Stimulated activated naive CD8-positive, alpha-beta T cell treated with anti-CD3 and anti-CD28 coated beads, Interleukin-15, Interleukin-2, amounts not matched to agents 100 ng/mL and 50 ng/mL, for 24 hours (primary cell): ENCODE measurements at regions not wholly inside any gene's neighbourhood (a gene's known extent, or its start where the extent isn't known, plus 50 kb on each side); places are given as distances from the start of the nearest gene placed in this dataset.

ENCODE experiments used
- H3K27ac Mint-ChIP-seq: one replicate; pipeline ENCODE4 v1.8.0; 2021; ENCODE audit warnings: mild to moderate bottlenecking, mixed read lengths
- H3K27me3 Mint-ChIP-seq: one replicate; pipeline ENCODE4 v1.8.0; 2021; ENCODE audit warnings: mixed read lengths
- H3K36me3 Mint-ChIP-seq: one replicate; pipeline ENCODE4 v1.8.0; 2021; ENCODE audit warnings: low read depth, mixed read lengths
- H3K4me1 Mint-ChIP-seq: one replicate; pipeline ENCODE4 v1.8.0; 2021; ENCODE audit warnings: low read depth, mixed read lengths
- H3K4me3 Mint-ChIP-seq: one replicate; pipeline ENCODE4 v1.8.0; 2021; ENCODE audit warnings: mild to moderate bottlenecking, mixed read lengths
- H3K9me3 Mint-ChIP-seq: one replicate; pipeline ENCODE4 v1.8.0; 2021; ENCODE audit warnings: mixed read lengths

DNA sequence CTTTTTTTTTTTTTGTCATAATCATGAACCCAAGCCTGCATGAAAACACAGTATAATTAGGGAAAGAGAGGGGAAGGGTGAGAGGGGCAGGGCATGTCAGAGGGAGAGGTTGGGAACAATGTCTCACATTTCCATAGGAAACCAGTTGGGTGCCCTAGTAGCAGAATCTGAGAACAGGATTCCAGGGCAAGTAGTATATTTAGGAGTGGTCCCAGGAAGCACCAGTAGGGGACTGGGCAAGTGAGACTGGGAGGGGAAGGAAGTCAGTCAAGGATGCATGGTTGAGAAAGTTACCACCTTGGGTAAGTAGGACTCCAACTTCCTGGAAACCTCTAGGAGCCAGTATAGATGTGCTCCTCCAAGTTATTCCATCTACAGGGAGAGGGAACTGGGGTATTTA, 88.6 kb upstream of the MAFB start:
- Mint-ChIP-seq H3K4me3 (no peak overlapping the region), H3K9me3 (no peaks in the 10 kb centered on the region), H3K4me1 (no peaks in the 10 kb centered on the region), H3K27ac (no peak overlapping the region), H3K27me3 (no peaks in the 10 kb centered on the region), H3K36me3 (no peaks in the 10 kb centered on the region)

DNA sequence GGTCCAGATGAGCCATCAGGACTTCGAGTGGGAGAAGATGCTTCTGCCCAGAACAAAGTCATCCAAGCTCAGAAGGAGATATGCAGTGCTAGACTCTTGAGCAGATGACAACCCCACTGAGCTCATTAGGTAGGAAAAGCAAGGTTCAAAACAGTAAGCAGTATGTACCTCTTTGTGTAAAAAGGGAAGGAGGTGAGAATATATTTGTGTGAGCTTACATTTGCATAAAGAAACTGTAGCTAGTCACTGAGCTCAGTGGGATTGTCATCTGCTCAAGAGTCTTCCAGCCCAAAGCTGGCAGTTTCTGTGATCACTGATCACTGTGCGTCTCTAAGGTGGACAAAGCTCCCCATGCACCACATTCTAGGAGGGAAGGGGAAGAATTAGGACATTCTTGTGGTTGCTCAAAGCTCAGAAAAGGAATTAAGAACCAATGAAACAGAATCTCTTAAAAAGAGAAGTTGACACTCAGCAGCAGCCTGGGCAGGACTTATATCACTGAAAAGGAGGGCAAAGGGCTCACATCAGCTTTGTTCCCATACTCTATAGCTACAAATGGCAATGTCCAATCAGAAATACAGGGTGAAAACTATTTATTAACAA, 90.0 kb upstream of the MAFB start:
- H3K4me1 Mint-ChIP-seq: no peaks in the 10 kb centered on the region
- H3K36me3 Mint-ChIP-seq: no peaks in the 10 kb centered on the region
- no peak overlapping the region for H3K27ac Mint-ChIP-seq
- H3K9me3 Mint-ChIP-seq: no peaks in the 10 kb centered on the region
- H3K4me3 Mint-ChIP-seq: no peak overlapping the region
- no peaks in the 10 kb centered on the region for H3K27me3 Mint-ChIP-seq

DNA sequence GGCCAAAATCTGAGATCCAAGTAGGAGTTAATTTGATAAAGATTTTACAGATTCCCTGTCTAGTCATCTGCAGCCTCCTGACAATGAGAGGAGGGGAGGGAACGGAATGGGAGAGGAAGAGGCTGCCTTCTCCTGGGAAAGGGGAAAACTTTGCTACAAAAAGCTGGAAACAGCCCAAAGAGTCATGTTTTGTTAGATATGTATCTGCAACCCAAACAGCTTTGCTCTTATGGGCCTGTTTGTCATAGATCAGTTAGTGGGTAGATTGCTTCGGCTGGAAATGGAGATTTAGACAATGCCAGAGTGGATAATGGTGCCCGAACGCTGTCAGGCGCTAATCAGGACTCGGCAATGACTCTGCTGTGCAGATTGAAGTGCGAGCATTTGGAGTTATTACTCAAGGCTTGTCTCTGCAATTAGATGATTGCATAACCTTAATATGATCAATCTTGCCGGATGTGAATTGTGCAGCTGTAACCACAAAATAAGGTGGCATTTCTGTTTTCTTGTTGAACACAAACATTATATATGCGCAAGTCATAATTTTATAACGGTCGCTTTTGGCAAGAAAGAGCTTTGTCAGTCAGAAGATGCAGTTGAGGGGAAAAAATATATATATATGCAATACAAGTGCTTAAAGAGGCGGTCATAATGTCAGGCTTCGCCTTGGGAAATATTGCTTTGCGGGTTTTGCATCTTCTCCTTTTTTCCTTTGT, 92.4 kb upstream of the MAFB start:
- no peak overlapping the region for H3K27ac Mint-ChIP-seq
- H3K36me3 Mint-ChIP-seq: no peaks in the 10 kb centered on the region
- H3K4me1 Mint-ChIP-seq: no peaks in the 10 kb centered on the region
- no peak overlapping the region for H3K4me3 Mint-ChIP-seq
- no peaks in the 10 kb centered on the region for H3K27me3 Mint-ChIP-seq
- H3K9me3 Mint-ChIP-seq: no peaks in the 10 kb centered on the region

DNA sequence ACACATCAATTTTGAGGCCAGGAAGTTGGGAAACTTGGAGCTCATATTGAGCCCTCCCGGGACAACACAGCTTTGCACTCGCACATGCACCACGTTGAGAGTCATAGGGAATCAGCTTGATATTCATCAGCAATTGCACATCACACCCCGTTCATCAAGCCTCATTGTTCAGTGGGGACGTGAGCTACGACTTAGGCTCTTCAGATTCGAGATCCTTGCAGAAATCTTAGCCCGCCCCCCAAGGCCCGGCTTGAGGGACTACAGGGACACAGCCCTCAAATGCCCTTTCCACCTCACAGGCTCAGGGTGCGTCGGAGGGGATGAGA, 93.0 kb upstream of the MAFB start:
- Mint-ChIP-seq H3K27ac (no peak overlapping the region), H3K4me1 (no peaks in the 10 kb centered on the region), H3K4me3 (no peak overlapping the region), H3K27me3 (no peaks in the 10 kb centered on the region), H3K9me3 (no peaks in the 10 kb centered on the region), H3K36me3 (no peaks in the 10 kb centered on the region)

DNA sequence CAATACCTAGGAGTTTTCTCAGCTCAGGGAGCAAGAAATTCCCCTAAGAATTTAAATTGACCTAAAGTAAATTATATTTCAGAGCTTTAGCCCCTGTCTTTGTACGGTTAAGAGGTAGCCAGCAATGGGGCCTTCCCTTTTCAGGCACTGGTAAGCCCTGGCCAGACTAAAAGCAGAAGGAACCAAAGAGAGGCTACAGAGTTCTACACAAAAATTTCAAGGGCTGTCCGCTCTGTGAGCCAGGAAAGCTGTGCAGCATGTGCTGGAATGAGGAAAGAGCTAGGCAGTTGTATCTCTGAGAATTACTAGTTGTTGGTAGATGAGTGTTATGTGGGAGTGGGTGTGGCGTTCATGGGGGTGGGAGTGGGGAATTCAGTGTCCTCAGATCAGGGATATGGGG, 96.3 kb upstream of the MAFB start:
- Mint-ChIP-seq H3K4me3 (no peak overlapping the region), H3K27ac (no peak overlapping the region), H3K36me3 (no peaks in the 10 kb centered on the region), H3K27me3 (peaks cover 5% of the 10 kb centered on the region), H3K4me1 (no peaks in the 10 kb centered on the region), H3K9me3 (peaks cover 4% of the 10 kb centered on the region)

DNA sequence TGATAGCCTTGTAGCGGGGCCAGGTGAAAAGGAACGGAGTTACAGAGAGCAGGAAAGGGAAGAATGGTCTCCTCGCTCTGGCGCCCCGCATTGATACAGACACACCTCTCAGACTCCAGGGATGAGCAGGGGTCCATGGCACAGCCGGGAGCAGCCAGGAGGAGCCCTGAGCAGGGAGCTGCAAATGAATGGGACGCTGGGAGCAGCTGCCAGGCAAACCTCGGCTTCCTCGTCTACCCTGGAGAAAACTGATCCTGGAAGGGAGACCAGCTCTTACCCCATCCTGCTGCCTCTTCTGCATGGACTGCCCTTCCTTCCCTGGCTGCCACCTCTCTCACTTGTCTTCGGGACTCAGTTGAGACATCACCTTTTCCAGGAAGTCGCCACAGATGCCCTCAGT, 97.3 kb upstream of the MAFB start:
- H3K27ac Mint-ChIP-seq: no peak overlapping the region
- no peaks in the 10 kb centered on the region for H3K4me1 Mint-ChIP-seq
- H3K4me3 Mint-ChIP-seq: no peak overlapping the region
- peaks cover 5% of the 10 kb centered on the region for H3K27me3 Mint-ChIP-seq
- H3K9me3 Mint-ChIP-seq: peaks cover 4% of the 10 kb centered on the region
- H3K36me3 Mint-ChIP-seq: no peaks in the 10 kb centered on the region

DNA sequence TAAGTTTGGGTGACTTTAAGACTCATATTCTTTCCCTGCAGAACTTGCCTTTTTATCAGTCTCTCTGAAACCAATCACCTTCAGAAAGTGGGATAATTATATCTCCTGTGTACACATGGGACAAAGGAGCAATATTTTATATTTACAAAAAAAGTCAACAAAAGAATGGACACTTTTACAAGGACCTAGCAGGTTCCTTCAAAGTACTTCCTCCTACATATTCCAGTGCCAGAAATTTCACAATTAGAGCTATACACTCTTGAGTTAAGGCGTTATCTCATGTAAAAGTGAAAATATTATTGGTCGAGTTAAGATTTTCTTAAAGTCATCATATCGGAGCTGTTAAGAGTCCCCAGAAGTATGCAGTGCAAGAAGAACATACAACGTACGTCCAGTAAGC, 98.9 kb upstream of the MAFB start:
- H3K4me3 Mint-ChIP-seq: no peak overlapping the region
- H3K9me3 Mint-ChIP-seq: peaks cover 4% of the 10 kb centered on the region

DNA sequence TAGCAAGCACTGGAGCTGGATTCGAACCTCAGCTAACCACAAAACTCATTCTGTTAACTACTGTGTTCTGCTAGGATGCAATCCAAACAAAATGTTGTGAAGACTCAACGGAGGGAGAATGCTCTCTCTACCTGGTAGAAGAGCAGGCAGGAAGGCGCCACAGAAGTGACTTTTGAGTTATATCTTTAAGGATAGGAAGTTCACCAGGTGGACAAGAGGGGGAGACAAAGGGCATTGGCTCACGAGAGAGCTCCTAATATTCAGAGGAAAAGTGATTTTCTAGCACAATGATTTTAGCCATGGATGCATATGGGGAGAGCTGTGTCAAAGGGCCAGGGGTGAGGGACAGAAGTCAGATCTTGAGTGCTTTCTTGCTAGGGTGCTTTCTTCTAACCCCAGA, 108.4 kb upstream of the MAFB start:
- peaks cover 13% of the 10 kb centered on the region for H3K27me3 Mint-ChIP-seq
- H3K4me3 Mint-ChIP-seq: no peak overlapping the region
- no peaks in the 10 kb centered on the region for H3K9me3 Mint-ChIP-seq
- H3K36me3 Mint-ChIP-seq: no peaks in the 10 kb centered on the region
- H3K27ac Mint-ChIP-seq: no peak overlapping the region
- H3K4me1 Mint-ChIP-seq: no peaks in the 10 kb centered on the region

More for the DNA sequence above, 98.9 kb upstream of the MAFB start:
- H3K27me3 Mint-ChIP-seq: peaks cover 5% of the 10 kb centered on the region
- H3K36me3 Mint-ChIP-seq: no peaks in the 10 kb centered on the region
- H3K4me1 Mint-ChIP-seq: no peaks in the 10 kb centered on the region
- H3K27ac Mint-ChIP-seq: no peak overlapping the region

DNA sequence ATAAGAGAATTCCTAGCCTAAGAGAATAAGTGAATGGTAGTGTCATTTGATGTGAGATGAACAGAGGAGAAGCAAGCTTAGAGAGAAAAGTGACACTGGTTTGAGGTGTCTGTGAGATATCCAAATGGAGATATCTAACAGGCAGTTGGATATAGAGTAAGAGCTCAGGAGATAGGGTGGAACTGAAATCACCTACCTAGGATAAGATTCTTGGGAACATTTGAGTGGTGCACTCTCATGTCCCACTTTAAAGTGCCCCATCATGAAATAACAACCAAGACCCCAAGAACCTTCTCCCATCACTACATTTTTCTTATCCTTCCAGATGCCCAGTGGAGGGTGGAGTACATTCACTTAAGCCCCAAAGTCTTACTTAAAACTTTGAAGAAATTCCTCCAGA, 109.0 kb upstream of the MAFB start:
- H3K4me3 Mint-ChIP-seq: no peak overlapping the region
- peaks cover 16% of the 10 kb centered on the region for H3K27me3 Mint-ChIP-seq
- H3K27ac Mint-ChIP-seq: no peak overlapping the region
- H3K4me1 Mint-ChIP-seq: no peaks in the 10 kb centered on the region
- H3K9me3 Mint-ChIP-seq: no peaks in the 10 kb centered on the region
- H3K36me3 Mint-ChIP-seq: no peaks in the 10 kb centered on the region

DNA sequence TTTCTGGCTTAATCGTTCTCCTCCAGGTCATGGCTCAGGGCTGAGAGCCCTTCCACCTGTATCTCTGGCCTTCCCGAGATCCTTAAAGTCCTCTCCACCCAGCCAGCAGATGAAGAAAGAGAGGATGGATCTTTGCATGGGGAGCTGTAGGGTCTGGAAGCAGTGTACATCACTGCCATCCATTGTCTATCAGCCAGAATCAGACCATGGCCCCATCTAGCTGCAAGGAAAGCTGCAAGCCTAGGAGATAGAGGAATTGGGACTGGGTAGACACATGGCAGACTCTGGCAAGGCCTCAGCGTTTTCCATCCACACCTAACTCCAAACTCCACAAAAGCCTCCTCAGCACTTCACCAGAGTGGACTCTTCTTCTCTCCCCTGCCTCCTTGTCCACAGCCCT, 113.8 kb upstream of the MAFB start:
- Mint-ChIP-seq H3K4me1 (no peaks in the 10 kb centered on the region), H3K27ac (no peak overlapping the region), H3K4me3 (no peak overlapping the region)

DNA sequence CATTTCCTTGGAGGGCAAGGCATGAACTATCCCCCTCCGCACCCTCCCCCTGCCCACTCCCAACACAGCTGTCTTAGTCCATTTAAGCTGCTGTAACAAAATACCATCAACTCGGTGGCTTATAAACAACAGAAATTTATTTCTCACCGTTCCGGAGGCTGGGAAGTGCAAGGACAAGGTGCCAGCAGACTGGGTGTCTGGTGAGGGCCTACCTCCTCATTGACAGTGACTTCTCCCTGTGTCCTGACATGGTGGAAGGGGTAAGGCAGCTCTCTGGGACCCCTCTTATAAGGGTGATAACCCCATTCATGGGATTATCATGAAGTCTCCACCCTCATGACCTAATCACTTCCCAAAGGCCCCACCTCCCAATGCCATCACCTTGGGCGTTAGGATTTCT, 114.3 kb upstream of the MAFB start:
- Mint-ChIP-seq H3K36me3 (no peaks in the 10 kb centered on the region), H3K4me3 (no peak overlapping the region), H3K27ac (no peak overlapping the region), H3K27me3 (peaks cover 7% of the 10 kb centered on the region), H3K9me3 (no peaks in the 10 kb centered on the region), H3K4me1 (no peaks in the 10 kb centered on the region)

More for the DNA sequence above, 113.8 kb upstream of the MAFB start:
- no peaks in the 10 kb centered on the region for H3K36me3 Mint-ChIP-seq
- H3K27me3 Mint-ChIP-seq: peaks cover 7% of the 10 kb centered on the region
- H3K9me3 Mint-ChIP-seq: no peaks in the 10 kb centered on the region

DNA sequence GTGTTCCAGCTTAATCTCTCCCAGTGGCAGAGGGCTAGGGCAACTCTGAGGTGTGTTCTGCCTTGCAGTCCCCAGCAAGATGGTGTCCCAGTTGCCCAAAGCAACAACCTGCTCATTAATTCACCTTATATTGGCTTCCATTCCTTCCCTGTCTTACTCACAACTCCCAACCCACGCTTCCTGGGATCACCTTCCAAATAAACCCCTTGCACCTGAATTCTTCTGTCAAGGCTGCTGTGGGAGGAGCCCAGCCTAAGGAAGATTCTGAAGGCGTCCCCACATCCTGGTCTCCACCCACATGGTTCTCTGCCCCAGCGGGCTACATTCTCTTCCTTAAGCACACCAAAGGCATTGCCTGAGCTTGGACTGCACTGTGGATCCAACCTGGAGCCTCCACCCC, 116.6 kb upstream of the MAFB start:
- Mint-ChIP-seq H3K27ac (no peak overlapping the region), H3K4me3 (no peak overlapping the region), H3K27me3 (peaks cover 7% of the 10 kb centered on the region), H3K9me3 (no peaks in the 10 kb centered on the region), H3K4me1 (no peaks in the 10 kb centered on the region), H3K36me3 (no peaks in the 10 kb centered on the region)

DNA sequence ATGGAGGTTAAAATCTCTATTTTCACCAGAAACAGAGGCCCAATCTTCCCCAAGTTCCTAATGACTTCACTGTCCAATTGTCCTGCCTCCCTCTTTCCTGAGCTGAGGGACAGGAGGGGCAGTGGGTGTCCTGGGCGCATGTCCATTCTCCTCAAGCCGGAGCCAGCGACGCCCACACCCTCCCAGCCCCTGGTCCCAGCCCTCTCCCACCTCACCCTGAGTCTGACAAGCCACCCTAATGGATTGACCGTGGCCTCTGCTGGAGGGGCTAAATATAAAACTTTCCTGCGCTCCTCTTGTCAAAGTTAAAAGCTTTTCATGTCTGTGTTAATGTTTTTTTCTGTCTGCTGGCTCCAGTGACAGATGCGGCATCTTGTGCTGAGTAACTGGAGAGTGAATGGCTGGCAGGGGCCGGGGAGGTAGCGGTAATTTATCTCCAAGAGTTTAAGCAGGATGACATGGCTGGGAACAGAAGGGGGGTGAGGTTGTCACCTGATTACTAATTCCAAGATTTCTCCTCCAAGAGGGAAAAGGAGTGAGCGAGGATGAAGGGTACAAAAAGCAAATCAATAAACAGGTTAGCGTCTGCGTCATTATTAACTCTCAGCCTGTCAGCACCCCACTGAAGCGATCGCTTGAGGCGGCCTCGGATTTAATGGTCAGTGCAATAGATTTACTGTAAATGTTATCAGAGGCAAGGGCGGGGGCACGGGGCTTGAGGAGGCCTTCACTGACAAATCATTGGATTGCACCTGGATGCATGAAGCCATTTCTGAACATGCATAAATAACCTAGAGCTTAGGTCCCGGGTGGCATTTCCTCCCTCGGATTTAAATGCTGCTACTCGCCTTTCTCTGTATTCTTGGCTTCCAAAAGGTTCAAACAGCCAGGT, 118.1 kb upstream of the MAFB start:
- Mint-ChIP-seq H3K9me3 (no peaks in the 10 kb centered on the region), H3K36me3 (no peaks in the 10 kb centered on the region), H3K4me1 (no peaks in the 10 kb centered on the region), H3K27me3 (peaks cover 7% of the 10 kb centered on the region), H3K27ac (no peak overlapping the region), H3K4me3 (no peak overlapping the region)

DNA sequence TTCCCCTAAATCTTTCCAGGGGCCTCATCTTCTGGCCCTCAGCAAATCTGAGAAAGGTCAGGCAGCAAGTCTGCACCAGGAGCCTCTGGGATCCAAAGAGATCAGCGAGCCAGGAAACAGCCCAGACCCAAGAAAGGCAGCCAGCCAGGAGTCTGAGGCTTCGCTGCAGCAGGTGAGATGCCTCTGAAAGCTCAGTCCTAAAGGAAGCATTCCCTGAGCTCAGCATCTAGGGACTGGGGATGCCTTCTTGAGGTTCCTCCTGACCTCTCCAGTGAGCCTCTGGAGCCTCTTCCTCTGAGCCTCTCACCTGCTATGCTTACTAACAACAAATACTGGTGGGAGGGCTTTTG, 118.8 kb upstream of the MAFB start:
- no peaks in the 10 kb centered on the region for H3K4me1 Mint-ChIP-seq

DNA sequence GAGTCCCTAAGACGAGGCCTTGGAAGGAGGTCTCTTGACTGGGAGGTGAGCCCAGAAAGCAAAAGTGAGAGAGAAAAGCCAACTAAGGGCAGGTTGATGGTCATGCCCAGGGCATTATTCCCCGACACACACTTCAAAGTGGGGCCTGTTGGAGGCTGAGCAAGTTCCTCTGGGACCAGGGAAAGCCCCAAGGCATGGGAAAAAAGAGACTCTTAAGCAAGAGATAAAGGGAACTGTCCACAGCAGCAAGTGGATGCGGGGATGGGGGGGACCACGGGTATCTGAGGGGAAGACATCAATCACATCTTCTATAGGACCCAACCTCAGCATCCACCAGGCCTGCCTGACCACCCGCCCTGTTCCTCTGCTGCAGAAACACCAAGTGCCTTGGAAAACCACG, 119.9 kb upstream of the MAFB start:
- H3K4me3 Mint-ChIP-seq: no peak overlapping the region
- no peaks in the 10 kb centered on the region for H3K9me3 Mint-ChIP-seq
- peaks cover 4% of the 10 kb centered on the region for H3K27me3 Mint-ChIP-seq
- no peaks in the 10 kb centered on the region for H3K4me1 Mint-ChIP-seq
- no peaks in the 10 kb centered on the region for H3K36me3 Mint-ChIP-seq
- H3K27ac Mint-ChIP-seq: no peak overlapping the region

More for the DNA sequence above, 118.8 kb upstream of the MAFB start:
- Mint-ChIP-seq H3K27ac (no peak overlapping the region), H3K4me3 (no peak overlapping the region), H3K36me3 (no peaks in the 10 kb centered on the region), H3K27me3 (peaks cover 4% of the 10 kb centered on the region), H3K9me3 (no peaks in the 10 kb centered on the region)
